ENCODE measurements at regions not wholly inside any gene's neighbourhood (a gene's known extent, or its start where the extent isn't known, plus 50 kb on each side); places are given as distances from the start of the nearest gene placed in this dataset.

GRCh38 chr3:59138966-59139365 lies 89.1 kb upstream of the CFAP20DC start:
- no peaks in the 10 kb centered on the region for H3K9me3 ChIP-seq
- TF ChIP-seq CTCF (IDR thresholded peaks at IDR 0.05): no peak
- DNase-seq (ENCODE audit: low spot score) (no peak), ATAC-seq (ENCODE audit: insufficient number of reproducible peaks, low FRiP score, low read depth) (no peak)
- H3K36me3 ChIP-seq: no peaks in the 10 kb centered on the region
- no peaks in the 10 kb centered on the region for H3K4me1 ChIP-seq (ENCODE audit: control insufficient read depth in 1 of 2, low read depth in 2 of 2)
- H3K27me3 ChIP-seq (replicated peaks; ENCODE audit: insufficient read depth): no peaks in the 10 kb centered on the region
- H3K27ac ChIP-seq: no peak overlapping the region
- H3K4me3 ChIP-seq: no peak overlapping the region

GRCh38 chr3:59137415-59137814 lies 87.6 kb upstream of the CFAP20DC start:
- no peaks in the 10 kb centered on the region for H3K27me3 ChIP-seq (replicated peaks; ENCODE audit: insufficient read depth)
- TF ChIP-seq CTCF (IDR thresholded peaks at IDR 0.05): no peak
- no peak for ATAC-seq (ENCODE audit: insufficient number of reproducible peaks, low FRiP score, low read depth)
- no peak overlapping the region for H3K4me3 ChIP-seq
- no peaks in the 10 kb centered on the region for H3K36me3 ChIP-seq
- H3K4me1 ChIP-seq (ENCODE audit: control insufficient read depth in 1 of 2, low read depth in 2 of 2): no peaks in the 10 kb centered on the region
- H3K27ac ChIP-seq: no peak overlapping the region
- H3K9me3 ChIP-seq: no peaks in the 10 kb centered on the region
- no peak for DNase-seq (ENCODE audit: low spot score)

GRCh38 chr3:59136081-59136480 lies 86.3 kb upstream of the CFAP20DC start:
- no peak overlapping the region for H3K4me3 ChIP-seq
- no peaks in the 10 kb centered on the region for H3K9me3 ChIP-seq
- no peak overlapping the region for H3K27ac ChIP-seq
- H3K4me1 ChIP-seq (ENCODE audit: control insufficient read depth in 1 of 2, low read depth in 2 of 2): no peaks in the 10 kb centered on the region
- TF ChIP-seq CTCF (IDR thresholded peaks at IDR 0.05): no peak
- no peak for DNase-seq (ENCODE audit: low spot score)
- H3K36me3 ChIP-seq: no peaks in the 10 kb centered on the region
- H3K27me3 ChIP-seq (replicated peaks; ENCODE audit: insufficient read depth): no peaks in the 10 kb centered on the region
- ATAC-seq (ENCODE audit: insufficient number of reproducible peaks, low FRiP score, low read depth): no peak

GRCh38 chr3:59135096-59135495 lies 85.3 kb upstream of the CFAP20DC start:
- no peak for TF ChIP-seq CTCF (IDR thresholded peaks at IDR 0.05)
- DNase-seq (ENCODE audit: low spot score) (no peak), ATAC-seq (ENCODE audit: insufficient number of reproducible peaks, low FRiP score, low read depth) (no peak)
- no peaks in the 10 kb centered on the region for H3K36me3 ChIP-seq
- H3K4me1 ChIP-seq (ENCODE audit: control insufficient read depth in 1 of 2, low read depth in 2 of 2): no peaks in the 10 kb centered on the region
- H3K4me3 ChIP-seq: no peak overlapping the region
- no peaks in the 10 kb centered on the region for H3K27me3 ChIP-seq (replicated peaks; ENCODE audit: insufficient read depth)
- no peak overlapping the region for H3K27ac ChIP-seq
- no peaks in the 10 kb centered on the region for H3K9me3 ChIP-seq

GRCh38 chr3:59133311-59133710 lies 83.5 kb upstream of the CFAP20DC start:
- DNase-seq (ENCODE audit: low spot score): no peak
- Histone ChIP-seq H3K4me1 (ENCODE audit: control insufficient read depth in 1 of 2, low read depth in 2 of 2) (no peaks in the 10 kb centered on the region), H3K36me3 (no peaks in the 10 kb centered on the region), H3K9me3 (no peaks in the 10 kb centered on the region), H3K27ac (no peak overlapping the region), H3K4me3 (no peak overlapping the region), H3K27me3 (replicated peaks; ENCODE audit: insufficient read depth) (no peaks in the 10 kb centered on the region)
- ATAC-seq (ENCODE audit: insufficient number of reproducible peaks, low FRiP score, low read depth): no peak
- no peak for TF ChIP-seq CTCF (IDR thresholded peaks at IDR 0.05)
